Tibial artery (tissue), 4 donors: ENCODE measurements at regions not wholly inside any gene's neighbourhood (a gene's known extent, or its start where the extent isn't known, plus 50 kb on each side); places are given as distances from the start of the nearest gene placed in this dataset.

Experiments
- DNase-seq, 2 donors: peaks; one replicate each; pipeline ENCODE4 v3.0.0-alpha.2; 2019
- H3K27ac ChIP-seq, 2 donors: fragments of 200-600 bp; sonication (generic) in 1 of 2; 1 replicate in 1 of 2; 2 replicates in 1 of 2; pipeline ENCODE4 v1.5.1; 2018 to 2019; ENCODE audit warnings: mild to moderate bottlenecking in 1 of 2
- H3K27me3 ChIP-seq, 2 donors: fragments of 200-600 bp; sonication (generic) in 1 of 2; one replicate each; pipeline versions ENCODE4 v1.5.1 to v1.6.0; 2016 to 2019
- H3K36me3 ChIP-seq, 3 donors: fragments of 200-600 bp; sonication (generic) in 2 of 3; one replicate each; pipeline ENCODE4 v1.5.1; 2016 to 2019; ENCODE audit warnings: mild to moderate bottlenecking in 2 of 3
- H3K4me1 ChIP-seq, 4 donors: fragments of 200-600 bp; sonication (generic) in 2 of 4; 1 replicate in 3 of 4; 2 replicates in 1 of 4; pipeline ENCODE4 v1.5.1; 2016 to 2019
- H3K4me3 ChIP-seq, 2 donors: fragments of 200-600 bp; sonication (generic) in 1 of 2; 1 replicate in 1 of 2; 2 replicates in 1 of 2; pipeline ENCODE4 v1.5.1; 2018 to 2019; ENCODE audit warnings: mild to moderate bottlenecking in 2 of 2
- H3K9me3 ChIP-seq, 3 donors: fragments of 200-600 bp; sonication (generic) in 1 of 3; one replicate each; pipeline ENCODE4 v1.5.1; 2016 to 2019
- CTCF ChIP-seq, 2 experiments: fragments of 200-600 bp in 1 of 2; fragments of 450-650 bp in 1 of 2; IDR thresholded peaks; one replicate each; pipeline ENCODE4 v1.5.1; 2017 to 2019; ENCODE audit warnings: antibody characterized with exemption in 2 of 2, mild to moderate bottlenecking in 1 of 2, moderate library complexity in 1 of 2
- intact Hi-C: fragments of 100-400 bp; cut with DNase I; formaldehyde crosslinking; loops from one replicate; pipeline ENCODE4 v1.15.0; 2023; ENCODE audit warnings: low total_unique reads

GRCh38 chr5:4987431-4987830 is 152.7 kb upstream of the ADAMTS16 start:
- no peak for TF ChIP-seq CTCF (IDR thresholded peaks at IDR 0.05)
- Histone ChIP-seq H3K27ac (no peak overlapping the region), H3K36me3 (no peaks in the 10 kb centered on the region), H3K9me3 (no peaks in the 10 kb centered on the region), H3K4me1 (no peaks in the 10 kb centered on the region), H3K4me3 (no peak overlapping the region), H3K27me3 (no peaks in the 10 kb centered on the region)
- DNase-seq, result no peak
- intact Hi-C loops, result no loop called here

GRCh38 chr5:4989118-4989517 is 151.0 kb upstream of the ADAMTS16 start:
- intact Hi-C loops, result no loop called here
- no peaks in the 10 kb centered on the region for H3K27me3 ChIP-seq
- no peaks in the 10 kb centered on the region for H3K9me3 ChIP-seq
- H3K27ac ChIP-seq, result no peak overlapping the region
- no peak for DNase-seq
- no peaks in the 10 kb centered on the region for H3K36me3 ChIP-seq
- no peak for TF ChIP-seq CTCF (IDR thresholded peaks at IDR 0.05)
- no peak overlapping the region for H3K4me3 ChIP-seq
- no peaks in the 10 kb centered on the region for H3K4me1 ChIP-seq

GRCh38 chr5:4990017-4990416 is 150.1 kb upstream of the ADAMTS16 start:
- H3K27ac ChIP-seq, result no peak overlapping the region
- H3K4me1 ChIP-seq, result no peaks in the 10 kb centered on the region
- no peaks in the 10 kb centered on the region for H3K36me3 ChIP-seq
- H3K4me3 ChIP-seq, result no peak overlapping the region
- TF ChIP-seq CTCF (IDR thresholded peaks at IDR 0.05), result no peak
- intact Hi-C loops, result no loop called here
- no peaks in the 10 kb centered on the region for H3K27me3 ChIP-seq
- DNase-seq, result no peak
- no peaks in the 10 kb centered on the region for H3K9me3 ChIP-seq

- Histone ChIP-seq H3K27me3 (no peaks in the 10 kb centered on the region), H3K4me3 (no peak overlapping the region), H3K27ac (no peak overlapping the region), H3K4me1 (no peaks in the 10 kb centered on the region), H3K36me3 (no peaks in the 10 kb centered on the region), H3K9me3 (no peaks in the 10 kb centered on the region)
- intact Hi-C loops, result no loop called here
- no peak for TF ChIP-seq CTCF (IDR thresholded peaks at IDR 0.05)
- no peak for DNase-seq
Measured at GRCh38 chr5:4990462-4990861, 149.7 kb upstream of the ADAMTS16 start.

GRCh38 chr5:4991925-4992324 is 148.2 kb upstream of the ADAMTS16 start:
- Histone ChIP-seq H3K4me1 (no peaks in the 10 kb centered on the region), H3K36me3 (no peaks in the 10 kb centered on the region), H3K9me3 (no peaks in the 10 kb centered on the region), H3K27me3 (no peaks in the 10 kb centered on the region), H3K4me3 (no peak overlapping the region), H3K27ac (no peak overlapping the region)
- no peak for DNase-seq
- intact Hi-C loops, result no loop called here
- no peak for TF ChIP-seq CTCF (IDR thresholded peaks at IDR 0.05)

GRCh38 chr5:4995014-4995413 is 145.1 kb upstream of the ADAMTS16 start:
- Histone ChIP-seq H3K27ac (no peak overlapping the region), H3K4me3 (no peak overlapping the region), H3K36me3 (no peaks in the 10 kb centered on the region), H3K4me1 (no peaks in the 10 kb centered on the region), H3K27me3 (no peaks in the 10 kb centered on the region), H3K9me3 (no peaks in the 10 kb centered on the region)
- intact Hi-C loops, result no loop called here
- TF ChIP-seq CTCF (IDR thresholded peaks at IDR 0.05), result no peak
- DNase-seq, result no peak
